ENCODE measurements at regions not wholly inside any gene's neighbourhood (a gene's known extent, or its start where the extent isn't known, plus 50 kb on each side); places are given as distances from the start of the nearest gene placed in this dataset.

DNA sequence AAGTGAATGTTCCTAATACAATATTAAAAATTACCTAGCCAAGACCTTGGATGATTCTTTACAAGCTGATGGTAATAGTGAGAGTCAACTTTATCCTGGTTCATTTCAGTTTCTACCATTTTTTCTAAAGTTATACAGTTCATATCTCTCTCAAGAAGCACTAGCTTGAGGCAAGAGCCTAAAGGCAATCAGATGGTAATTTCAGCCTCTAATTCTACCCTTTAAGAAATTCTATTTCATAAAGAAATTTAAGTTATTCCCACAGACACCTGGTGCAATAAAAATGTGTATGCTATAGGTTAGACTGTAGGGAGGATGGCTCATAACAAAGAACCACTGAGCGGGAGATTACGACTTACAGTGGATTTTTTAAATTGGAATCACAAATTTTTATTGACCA is 984.2 kb upstream of the ADGRL3 start:
- no peak for DNase-seq

DNA sequence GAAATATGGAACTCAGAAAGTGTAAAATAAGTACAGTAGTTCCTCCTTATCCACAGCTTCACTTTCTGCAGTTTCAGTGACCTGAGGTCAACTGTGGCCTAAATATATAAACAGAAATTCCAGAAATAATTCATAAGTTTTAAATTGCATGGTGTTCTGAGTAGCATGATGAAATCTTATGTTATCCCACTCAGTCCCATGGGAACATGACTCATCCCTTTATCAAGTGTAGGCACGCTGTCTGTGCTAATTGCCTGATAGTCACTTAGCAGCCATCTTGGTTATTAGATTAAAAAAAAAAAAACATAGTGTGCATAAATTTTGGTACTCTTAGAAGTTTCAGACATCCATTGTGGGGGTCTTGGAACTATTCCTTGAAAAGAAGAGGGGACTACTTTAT is 983.4 kb upstream of the ADGRL3 start:
- DNase-seq = no peak

DNA sequence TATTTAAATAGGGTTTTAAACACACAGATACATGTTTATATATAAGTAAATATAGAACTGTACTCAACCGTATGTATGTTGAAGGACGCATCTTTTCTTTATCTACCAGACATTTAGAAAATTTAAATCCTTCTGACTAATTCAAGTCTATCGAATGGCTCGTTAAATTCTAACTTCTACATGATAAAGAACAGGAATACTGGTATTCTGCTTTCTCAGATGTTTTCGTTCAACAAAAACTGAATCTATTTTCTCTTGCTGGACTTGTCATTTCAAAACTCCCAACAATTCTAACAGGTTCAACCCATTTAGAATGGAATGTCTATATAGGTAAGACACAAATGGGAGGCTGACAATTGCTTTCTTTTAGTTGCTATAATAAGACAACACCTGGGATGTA is 978.3 kb upstream of the ADGRL3 start:
- DNase-seq = no peak

DNA sequence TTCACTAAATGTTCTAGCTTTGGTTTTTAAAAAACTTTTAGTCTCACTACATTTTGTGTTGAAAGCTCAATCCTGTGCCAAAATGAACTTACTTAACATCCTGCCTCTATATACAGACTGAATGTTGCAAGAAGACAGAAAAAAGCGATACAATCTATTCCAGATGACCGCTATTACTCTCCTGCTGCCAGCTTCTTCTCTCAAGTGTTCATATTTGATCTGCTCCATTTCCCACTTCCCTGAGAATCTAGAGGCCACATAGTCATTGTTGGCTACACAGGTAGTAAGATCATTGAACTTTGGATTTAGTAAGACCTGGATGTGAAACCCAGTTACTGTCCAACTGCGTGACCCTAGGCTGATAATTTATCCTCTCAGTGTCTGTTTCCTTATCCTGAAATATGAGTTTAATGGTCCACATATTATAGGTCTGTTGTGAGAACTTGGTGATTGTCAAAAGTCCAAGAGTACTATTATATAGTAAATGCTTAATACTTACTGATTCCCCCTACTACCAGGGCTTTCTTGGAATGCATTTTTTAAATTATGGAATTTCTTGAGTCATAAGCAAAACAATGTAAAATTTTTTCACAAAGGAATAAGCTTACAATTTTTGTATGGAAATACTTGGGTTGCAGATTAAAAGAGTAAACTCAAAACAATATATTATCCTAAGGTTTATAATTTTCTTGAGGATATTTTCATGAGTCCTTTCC is 976.8 kb upstream of the ADGRL3 start:
- DNase-seq = no peak

DNA sequence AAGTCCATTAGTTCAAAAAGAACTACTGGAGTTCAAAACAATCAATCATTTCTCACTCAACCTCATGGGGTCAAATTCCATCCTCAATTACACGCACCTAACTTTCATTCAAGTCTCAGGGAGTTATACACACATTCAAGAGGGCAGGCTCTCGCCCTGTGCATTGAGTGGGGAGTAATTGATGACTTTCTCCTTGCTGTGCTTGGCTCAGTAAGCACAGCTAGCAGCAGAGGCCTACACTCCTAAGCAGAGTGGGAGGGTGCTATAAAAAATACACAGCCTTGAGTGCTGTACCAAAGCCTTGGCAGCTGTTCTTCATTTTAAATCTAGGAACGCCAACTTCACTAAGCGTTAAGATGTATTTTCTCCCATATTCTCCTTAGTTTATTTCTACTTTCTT is 958.3 kb upstream of the ADGRL3 start:
- DNase-seq = no peak

DNA sequence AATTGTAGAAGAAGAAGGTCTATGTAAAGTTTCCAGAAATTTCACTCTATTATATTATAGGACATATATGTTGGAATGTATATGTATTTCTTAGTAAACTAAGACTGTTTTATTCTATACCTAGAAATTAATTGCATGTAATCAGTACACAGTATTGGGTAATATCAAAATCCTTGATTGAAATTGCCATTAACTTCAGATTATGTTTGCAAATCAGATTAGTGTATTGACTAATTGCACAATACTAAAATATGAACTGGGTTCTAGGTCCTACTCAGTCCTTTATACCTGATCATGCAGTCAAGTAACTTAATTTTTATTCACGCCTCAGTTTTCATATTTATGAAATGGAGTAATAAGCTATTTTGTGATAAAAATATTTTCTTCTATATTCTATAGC is 950.3 kb upstream of the ADGRL3 start:
- DNase-seq = no peak

DNA sequence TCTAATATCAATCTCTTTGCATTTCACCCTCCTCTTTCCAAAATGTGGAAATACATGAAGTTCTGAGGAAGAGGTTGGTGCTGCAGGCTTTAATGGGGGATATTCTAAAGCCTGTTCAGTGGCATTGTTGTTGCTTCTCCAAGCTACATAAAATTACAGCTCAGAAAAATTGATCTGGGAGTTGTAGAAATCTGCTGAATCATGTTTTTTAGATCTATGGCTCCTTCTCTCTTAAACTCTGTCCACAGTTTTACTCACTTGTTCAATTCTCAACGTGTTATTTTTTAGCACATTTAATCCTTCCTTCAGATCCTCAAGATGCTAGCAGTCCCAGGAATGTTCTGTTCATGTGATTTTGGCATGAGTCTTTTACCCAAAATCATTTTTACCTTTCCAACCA is 949.5 kb upstream of the ADGRL3 start:
- no peak for DNase-seq

DNA sequence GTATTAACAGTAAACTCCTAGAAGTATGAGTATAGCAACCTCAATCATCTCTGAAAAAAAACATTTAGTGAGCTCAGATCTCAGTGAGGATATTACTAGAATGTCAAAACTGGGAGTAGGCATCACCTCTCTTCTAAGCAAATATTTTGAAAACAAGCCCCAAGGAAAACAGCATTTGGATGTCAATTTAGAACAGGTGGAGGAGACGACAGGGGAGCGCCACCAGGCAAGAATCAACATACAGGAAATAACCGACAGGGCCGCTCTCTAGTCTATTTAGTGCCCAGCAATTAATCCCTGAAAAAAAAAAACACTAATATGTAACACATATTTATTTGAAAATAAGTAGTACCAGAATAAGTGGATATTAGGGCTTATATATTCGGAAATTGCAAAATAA is 940.3 kb upstream of the ADGRL3 start:
- DNase-seq = no peak

DNA sequence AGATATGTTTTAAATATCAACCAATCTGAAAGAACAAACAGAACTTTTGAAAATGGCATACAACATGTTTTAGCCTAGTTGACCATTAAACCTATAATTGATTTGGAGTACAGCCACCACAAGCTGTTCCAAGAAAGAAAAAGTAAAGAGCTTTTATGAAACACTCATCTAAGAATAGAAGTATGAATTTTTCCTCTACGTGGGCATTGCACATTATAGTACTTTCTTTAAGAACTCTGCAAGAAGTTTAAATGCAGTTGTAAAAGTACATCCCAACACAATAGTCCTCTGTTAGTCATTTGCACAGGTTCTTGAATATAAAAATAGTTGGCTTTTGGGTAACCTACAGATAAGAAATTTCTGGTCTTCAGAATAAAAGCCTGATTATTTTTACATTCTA is 933.6 kb upstream of the ADGRL3 start:
- no peak for DNase-seq

DNA sequence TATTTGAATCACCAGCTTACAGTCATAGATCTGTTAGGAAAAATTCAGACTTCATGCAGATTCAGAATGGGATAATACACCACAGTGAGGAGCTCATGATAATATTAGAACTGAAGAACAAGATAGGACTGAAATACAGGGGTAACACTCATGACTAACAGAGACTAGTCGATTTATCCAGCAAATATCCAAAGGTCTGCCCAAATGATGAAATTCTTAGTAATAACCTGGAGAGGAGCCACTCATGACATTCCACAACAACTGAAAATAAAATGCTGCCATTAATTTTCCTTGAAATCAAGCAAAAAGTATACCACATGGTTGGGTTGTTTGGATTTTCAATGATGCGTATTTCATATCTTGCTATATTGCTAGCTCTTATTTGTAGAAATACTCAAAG is 903.7 kb upstream of the ADGRL3 start:
- no peak for DNase-seq

DNA sequence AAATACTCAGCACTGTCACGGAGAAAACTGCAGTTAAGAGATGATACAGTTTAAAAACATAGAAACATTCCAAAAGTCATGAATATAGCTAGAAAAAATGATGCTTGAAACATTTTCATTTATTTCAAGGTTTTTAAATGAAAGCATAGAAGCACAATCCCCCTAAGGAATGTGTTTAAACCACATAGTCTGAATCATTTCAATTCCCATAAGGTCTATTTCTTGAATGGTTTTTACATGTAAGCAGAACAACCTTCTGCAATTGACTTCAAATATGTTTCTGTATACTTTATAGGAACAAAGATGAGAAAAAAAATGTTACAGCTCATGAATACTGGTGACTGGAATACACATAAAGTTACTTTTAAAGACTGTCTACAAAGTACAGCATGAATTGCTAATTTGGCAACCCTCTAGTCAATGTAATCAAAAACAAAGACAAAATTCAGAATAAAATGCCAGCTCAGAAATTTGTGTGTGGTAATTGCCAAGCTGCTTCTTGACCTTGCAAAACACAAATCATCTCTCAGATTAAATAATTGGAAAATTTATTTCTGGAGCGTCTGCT is 886.4 kb upstream of the ADGRL3 start:
- DNase-seq = no peak

DNA sequence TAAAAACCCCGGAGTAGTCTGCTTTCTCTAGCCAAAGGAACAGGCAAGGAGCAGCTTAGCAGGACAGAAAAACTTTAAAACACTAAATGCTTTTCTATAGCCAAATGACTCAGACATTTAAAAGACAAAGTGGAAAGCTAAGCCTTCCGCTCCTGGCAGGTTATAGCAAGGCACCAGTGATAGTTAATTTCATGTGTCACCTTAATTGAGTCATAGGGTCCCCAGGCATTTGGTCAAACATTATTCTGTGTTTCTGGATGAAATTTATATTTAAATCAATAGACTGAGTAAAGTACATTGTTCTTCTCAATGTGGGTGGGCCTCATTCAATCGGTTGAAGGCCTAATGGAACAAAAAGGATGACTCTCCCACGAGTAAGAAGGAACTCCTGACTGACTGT is 885.7 kb upstream of the ADGRL3 start:
- DNase-seq = no peak

DNA sequence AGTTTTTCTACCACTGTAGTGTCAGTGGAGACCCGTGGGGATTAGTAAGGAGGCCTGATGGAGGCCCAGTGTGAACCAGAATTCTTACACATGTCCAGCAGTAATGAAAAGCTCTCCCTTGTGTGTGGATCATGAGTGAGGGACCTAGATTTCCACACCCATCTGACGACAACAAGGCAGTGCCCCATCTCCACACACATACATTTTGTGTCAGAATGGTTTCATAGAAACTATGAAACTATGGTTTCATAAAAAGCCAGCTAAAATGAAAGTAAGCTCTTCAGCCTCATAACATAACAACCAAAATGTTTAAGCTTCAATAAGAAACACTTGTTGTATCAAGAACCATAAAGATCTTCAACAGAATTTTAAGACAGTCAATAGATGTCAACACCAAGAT is 884.5 kb upstream of the ADGRL3 start:
- DNase-seq = no peak

DNA sequence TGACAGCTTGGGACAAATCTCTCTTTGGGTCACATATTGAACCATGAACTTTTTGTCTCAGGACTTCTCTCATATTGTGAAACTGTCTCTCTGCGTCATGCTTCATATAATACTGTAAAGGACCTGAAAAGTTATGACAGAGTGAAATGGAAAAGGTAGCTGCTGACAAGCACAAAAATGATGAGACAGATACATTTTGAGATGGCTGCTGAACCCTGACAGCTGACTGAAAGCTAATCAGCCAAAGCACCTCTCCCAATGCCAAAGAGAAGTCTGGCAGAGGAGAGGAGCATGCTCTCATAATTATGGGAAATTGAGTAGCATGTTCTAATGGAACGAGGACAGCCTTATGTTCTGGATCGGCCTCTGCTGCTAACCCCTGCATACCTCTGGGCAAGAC is 873.4 kb upstream of the ADGRL3 start:
- DNase-seq = no peak

DNA sequence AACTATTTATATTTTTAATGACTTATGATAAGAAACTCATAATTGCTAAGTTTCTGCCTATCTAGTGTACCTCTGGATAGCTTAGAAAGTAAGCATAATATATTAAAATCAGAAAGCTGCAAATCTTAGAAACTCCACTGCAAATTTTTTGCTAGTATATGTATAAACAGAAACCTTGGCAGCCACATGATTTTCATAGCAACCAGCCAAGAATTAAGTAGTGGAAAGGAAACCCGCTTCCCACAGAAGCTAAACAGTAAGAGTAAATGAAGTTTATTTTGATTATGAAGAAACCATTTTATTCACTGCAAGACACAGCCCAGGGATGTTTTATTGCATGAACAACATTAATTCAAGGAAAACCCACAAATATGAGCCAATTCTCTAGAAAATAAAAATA is 872.5 kb upstream of the ADGRL3 start:
- DNase-seq = no peak

DNA sequence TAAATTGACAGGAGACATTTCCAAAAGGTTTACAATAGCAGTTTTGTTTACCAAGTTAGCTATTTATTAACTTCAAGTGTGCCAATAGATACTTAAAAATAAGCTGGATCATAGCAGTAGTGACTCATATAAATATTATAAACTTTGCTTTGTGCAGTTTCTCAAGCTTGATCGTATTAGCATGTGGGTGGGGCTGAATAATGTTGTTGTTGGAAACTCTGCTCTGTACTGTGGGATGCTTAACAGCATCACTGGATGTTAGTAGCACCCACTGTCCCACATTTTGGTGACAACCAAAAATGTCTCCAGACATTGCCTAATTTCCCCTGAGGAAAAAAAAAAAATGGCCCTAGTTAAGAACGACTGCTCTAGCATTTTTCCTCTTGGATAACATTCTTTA is 855.2 kb upstream of the ADGRL3 start:
- no peak for DNase-seq

DNA sequence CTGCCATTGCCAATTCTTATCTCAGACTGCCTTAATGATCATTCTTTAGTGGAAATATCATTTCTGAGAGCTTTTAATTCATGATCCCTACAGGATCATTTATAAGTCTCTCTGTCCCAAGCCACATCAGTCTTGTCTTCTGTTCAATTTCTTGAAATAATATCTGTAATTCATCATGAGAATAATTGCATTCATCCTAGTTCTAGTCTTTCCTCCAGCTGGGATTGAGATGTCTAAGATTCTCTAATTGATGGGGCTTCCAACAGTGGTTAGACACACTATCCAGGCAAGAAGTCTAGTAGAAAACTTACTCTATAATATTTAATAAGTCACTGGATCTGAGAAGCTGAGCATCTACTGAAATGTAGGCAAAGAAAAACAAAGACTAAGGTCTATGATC is 854.7 kb upstream of the ADGRL3 start:
- DNase-seq = no peak

DNA sequence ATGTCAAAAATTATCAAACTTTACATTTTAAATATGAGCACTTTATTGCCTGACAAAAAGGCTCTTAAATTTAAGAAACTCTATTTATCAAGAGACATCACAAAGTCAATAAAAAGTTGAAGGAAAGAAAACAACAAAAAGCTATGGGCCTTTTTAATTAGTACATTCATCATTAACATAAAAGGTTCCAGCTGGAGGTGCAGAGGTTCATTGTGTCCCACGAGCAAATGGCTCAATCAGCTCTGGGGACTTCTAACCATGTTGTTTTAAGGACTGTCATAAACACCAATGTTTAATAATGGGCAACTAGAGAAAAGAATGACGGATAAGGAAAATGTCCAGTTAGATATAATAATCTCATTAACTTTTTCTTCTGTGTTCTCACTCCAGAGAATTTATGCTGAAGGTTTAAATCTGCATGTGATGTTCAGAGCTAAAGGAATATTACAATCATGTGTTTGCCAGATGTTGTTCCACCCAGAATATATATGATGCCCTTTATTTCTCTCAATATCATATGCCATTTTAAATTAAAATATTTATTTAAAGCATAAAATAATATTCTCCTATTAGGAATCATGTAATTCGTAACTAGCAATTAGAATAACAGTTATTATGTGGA is 840.3 kb upstream of the ADGRL3 start:
- no peak for DNase-seq

DNA sequence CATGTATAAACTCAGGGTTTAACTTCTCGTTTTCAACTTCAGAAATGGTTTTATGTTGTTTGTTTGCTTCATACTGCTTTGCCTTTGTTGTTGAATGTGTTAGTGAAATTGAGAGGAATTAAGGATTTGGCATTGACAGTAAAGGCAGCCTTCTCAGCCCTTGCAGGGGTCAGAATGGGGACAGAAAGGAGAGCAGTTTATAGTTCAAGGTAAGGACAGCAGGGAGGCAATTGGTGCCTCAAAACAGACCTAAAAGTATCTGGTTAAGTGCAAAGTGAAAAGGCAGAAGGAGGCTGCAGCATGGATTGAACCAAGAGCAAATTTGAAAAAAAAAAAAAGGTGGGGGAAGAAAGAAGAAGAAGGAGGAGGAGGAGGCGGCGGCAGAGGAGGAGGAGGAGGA is 835.0 kb upstream of the ADGRL3 start:
- no peak for DNase-seq

DNA sequence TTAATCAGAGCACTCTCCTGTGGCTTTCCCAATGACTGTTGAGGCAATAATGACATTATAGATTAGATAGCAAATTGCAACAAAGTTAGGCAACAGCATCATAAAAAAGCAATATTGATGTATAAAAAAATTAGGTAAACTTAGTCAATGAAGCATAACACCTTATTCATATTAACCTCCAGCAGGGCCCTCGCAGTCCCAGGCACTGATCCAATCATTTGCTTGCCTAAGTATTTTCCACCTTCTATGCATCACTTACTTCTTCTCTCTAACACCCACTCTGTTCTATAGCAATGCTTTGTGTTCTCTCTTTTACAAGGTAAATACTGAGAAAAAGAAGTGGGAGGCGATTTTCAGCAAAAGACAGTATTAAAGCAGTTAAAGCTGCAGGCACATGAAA is 833.5 kb upstream of the ADGRL3 start:
- no peak for DNase-seq

DNA sequence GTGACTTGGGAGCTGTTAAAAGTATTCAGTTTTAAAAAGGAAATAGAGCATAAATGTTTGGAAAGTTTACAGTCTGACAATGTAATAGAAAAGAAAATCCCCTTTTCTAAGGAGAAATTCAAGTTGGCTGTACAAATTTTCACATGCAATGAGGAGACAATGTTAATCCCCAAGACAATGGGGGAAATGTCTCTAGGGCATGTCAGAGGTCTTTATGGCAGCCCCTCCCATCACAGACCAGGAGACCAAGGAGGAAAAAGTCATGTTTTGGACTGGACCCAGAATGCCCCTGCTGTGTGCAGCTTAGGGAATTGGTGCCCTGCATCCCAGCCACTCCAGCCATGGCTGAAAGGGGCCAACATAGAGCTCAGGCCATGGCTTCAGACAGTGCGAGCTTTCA is 831.1 kb upstream of the ADGRL3 start:
- no peak for DNase-seq

DNA sequence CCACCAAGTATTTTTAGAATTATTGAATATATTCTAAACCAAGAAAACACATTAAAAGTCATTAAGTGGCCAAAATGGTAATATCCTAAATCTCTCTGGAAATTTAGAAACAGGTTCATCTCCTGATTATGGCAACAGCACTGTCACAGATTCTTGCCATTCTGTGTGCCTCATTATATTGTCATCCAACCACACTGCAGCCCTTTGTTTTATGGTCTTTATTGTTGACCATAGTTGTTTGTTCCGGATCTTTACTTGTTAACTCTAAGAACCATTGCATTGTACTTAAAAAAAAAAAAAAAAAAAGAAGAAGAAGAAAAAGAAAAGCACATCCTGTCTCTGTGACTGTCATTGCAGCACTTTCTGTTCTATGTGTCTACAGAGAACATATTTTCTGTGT is 822.1 kb upstream of the ADGRL3 start:
- no peak for DNase-seq

DNA sequence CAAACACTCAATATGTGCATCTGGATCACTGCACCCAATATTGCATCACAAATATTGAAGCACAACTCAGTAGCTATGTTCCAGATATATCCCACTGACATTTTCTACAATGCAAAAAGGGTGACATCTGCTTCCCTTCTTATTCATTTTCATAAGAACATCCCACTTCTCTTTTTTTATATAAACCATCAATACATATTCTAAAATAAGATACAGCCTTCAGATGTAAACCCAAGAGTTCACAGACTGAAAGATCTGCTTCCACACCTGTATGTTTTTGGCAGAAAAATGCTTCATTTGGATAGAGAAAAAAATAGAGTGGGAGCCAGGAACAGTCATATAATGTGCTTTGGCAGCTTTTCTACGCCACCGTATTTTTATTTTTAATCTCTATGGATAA is 815.6 kb upstream of the ADGRL3 start:
- no peak for DNase-seq

DNA sequence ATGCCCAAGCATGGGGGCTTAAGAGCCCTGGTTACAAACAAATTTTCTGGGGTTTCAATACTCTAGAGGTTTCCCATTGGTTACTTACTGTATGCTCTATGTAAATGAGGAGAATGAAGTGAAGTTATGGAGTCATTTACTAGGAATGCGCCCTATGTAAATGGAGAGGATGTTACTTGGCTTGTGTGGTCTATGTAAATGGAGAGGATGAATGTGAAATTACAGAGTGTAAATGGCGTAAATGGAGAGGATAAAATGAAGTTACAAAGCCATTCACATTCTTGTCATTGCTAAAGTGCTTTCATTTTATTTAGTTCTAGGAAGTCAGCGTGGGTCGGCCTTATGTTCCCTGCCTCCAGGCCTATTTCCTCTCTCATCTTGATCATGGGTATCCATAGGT is 810.5 kb upstream of the ADGRL3 start:
- DNase-seq = no peak

All from NCI-H1092 treated with DMSO at 0.1 percent for 48 hours (cell line).